AG20443 (cell line): ENCODE measurements at regions not wholly inside any gene's neighbourhood (a gene's known extent, or its start where the extent isn't known, plus 50 kb on each side); places are given as distances from the start of the nearest gene placed in this dataset.
"Not testable (repeated sequence)": the region's sequence is repeated elsewhere in the genome, so short reads cannot be mapped to it uniquely, and the experiment has no call there.

Experiments
- DNase-seq: peaks from one replicate; pipeline ENCODE4 v3.0.0; 2012; ENCODE audit warnings: low spot score, mixed read lengths

DNA sequence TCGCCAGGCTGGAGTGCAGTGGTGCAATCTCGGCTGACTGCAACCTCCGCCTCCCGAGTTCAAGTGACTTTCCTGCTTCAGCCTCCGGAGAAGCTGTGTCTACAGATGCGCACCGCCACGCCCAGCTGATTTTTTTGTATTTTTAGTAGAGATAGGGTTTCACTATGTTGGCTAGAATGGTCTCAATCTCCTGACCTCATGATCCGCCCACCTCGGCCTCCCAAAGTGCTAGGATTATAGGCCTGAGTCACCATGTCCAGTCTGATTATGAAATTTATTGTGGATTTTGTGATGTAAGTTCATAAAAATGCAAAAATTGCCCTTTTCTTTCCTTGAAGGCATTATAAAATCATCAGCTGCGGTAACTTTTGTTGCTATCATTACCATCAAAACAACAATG, 1688.3 kb upstream of the ADGRL3 start:
- DNase-seq: not testable (repeated sequence)

DNA sequence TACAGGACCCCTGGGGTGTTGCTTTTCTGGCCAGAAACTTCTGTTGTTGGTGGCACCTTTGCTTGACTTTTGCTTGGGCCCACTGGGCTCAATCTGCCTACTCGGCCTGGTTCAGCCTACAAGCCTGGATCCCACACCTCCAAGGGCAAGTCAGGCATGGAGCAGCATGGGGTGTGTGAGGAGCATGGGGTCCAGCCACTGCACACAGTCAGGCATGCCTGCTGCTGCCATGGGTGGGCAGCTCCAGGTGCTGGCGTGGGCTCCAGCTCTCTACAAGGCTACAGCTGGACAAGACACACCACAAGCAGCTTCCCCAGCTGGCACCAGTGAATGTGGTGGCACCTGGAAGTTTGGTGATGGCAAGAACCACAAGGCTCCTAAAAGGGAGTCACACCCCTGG, 1683.1 kb upstream of the ADGRL3 start:
- DNase-seq: no peak

DNA sequence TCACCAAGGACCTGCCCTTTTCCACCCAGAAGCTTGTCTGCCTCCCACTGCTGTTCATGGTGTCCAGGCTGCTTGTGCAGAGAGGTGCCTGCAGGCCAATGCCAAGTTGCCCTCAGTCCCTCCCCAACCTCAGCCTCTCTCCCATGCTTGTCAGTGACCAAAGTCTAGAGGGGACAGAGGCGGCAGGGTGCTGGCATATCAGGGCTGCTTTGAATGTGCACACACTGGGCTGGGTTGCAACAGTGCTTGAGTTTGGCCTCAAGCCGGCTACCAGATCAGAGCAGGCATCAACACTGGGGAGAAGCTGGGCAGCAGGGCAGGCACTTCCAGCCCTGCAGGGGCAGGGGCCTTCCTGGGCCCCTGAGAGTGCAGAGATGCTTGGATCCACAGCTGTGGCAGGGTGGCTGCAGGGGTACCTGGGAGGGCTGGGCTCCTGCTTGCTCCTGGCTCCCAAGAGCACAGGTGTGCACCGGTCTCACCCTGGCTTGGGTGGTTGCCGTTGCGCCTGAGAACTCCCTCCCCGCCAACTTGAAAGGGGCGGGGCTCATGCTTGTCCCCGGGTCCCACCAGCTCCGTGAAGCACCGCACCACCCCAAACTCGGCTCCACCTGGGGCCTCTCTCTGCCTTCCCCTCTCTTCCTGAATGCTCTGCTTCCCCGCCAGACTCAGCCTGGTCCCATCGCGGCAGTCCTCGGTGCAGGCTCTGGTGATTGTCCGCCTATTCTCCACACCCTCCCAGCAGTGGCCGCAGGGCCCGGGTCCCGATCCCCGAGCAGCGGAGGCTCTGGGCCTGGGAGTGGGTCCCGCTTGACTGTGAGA, 1681.9 kb upstream of the ADGRL3 start:
- peak; percentile 5 for DNase-seq

- DNase-seq: no peak
Measured at GRCh38 chr4:59525885-59526284, 1674.2 kb upstream of the ADGRL3 start.

DNA sequence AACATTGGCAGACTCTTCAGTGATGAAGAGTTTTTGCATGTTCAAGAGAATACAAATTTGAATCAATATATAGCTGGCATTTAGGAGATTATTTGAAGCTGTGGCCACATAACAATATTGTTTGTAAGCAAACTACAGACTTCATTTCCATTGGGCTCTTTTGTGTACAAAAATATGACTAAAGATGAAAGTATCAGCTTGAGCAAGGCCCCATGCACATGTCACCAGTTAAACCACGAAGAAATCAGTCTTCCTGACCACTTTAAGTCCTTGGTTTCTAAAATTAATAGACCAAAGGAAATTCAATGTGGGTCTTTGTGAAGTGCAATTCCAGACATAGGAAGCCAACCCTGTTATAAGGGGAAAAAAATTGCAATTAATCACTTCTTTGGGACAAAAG, 1664.6 kb upstream of the ADGRL3 start:
- no peak for DNase-seq

DNA sequence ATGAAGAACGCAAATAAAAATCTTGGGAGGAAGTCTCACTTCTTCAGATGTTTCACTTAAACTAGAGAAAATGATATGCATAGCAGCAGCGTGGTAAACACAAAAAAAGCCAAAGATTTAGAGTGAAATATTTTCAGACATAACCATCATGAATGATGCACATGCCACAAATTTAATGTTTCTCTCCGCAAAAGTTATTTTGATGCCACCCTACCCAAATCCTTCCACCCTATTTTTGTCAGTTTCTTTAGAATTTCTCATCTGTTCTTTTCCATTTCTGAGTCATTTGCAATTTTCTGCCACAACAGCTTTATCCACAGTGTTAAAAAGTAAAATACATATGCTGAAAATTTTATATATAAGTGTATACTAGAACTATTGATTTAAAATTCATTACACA, 1663.7 kb upstream of the ADGRL3 start:
- DNase-seq: no peak

DNA sequence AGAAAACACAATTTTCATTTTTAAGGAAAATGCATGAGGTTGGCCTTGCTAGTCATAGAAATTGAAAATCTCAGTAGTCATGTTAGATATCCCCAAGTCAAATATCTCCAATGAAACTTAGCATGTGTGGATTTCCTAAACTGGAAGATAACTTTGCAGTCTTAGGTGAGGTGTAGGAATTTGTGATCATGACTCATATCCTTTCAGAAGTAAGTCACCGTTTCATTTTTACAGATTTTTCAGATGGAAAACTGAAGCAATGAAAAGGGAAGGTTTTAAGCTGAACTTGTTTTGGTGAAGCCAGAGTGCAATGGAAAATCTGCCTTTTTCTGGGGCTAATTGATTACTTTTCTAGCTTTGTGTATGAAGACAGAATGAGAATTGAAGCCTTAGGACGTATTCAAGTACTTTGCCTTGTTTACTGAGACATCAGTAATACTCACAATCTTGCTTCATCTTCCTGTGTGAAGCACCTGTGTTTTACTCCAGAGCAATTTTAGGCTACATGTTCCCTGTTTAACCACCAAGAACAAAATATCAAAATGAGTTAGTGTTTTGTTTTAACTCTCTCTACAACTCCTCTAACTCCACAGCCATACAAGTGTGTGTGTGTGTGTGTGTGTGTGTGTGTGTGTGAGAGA, 1662.8 kb upstream of the ADGRL3 start:
- no peak for DNase-seq

DNA sequence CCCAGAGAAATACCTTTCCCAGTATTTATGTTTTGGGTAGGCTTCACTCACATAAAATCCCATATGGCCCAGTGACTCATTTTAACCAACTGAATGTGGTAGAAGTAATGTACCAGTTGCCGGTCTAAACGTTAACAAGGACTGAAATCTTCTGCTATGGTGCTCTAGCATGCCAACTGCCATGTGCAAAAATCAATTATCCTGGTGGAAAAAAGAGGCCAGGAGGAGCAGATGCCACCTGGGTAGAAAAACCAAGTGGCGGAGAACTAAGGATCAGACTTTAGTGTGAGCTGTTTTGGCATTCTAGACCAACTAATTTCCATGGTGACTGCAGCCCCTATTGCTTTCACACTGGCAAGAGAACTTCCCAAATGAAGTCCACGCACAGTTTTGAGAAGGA, 1660.7 kb upstream of the ADGRL3 start:
- DNase-seq: no peak

- no peak for DNase-seq
Measured at GRCh38 chr4:59540311-59540710, 1659.8 kb upstream of the ADGRL3 start.

DNA sequence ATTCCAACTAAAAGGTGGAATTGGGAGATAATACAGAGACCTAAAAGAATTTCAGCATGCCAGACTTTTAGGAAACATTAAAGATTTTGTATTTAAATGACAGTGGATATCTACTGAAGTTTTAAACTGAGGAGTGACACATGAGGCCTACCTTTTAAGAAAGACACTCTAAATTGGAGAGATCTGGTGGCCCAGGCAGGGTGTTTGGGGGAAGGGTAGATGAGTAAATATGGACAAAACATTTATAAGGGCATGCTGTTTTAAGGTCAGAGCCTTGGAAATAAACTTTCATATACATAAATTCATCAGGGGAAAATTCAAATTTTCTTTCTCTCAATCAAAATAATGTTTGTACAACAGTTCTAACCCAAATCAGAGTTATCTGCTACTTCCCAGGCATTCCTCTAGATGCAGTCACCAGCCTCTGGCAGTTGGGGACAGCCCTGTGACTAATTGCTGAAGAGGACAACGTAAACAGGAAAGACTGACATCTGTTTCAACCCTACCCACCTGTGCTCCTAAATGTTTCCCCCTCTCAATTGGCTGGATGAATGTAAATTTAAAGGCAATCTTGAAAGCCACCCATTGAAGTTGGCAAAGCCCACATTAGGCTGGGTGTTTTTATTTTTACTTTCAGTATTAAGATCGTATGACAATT, 1646.9 kb upstream of the ADGRL3 start:
- DNase-seq: peak; percentile 23

DNA sequence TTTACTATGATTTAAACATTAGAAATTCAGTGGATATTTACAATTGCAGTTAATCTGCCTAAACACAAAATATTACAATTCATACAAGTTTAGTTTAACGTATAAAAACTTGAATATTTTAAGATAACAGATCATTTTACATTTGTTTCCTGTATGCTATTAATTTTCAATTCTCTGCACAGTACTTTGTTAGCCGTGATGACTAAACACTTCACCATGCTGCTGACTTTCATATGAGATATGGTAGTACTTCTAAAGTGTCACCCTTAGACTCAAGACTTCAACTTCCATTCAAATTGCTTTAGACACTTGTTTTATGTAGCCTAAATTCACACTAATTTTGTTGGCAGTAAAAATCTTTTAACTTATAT, 1646.4 kb upstream of the ADGRL3 start:
- peak; percentile 9 for DNase-seq

- DNase-seq: not testable (repeated sequence)
Measured at GRCh38 chr4:59556191-59556590, 1643.9 kb upstream of the ADGRL3 start.

DNA sequence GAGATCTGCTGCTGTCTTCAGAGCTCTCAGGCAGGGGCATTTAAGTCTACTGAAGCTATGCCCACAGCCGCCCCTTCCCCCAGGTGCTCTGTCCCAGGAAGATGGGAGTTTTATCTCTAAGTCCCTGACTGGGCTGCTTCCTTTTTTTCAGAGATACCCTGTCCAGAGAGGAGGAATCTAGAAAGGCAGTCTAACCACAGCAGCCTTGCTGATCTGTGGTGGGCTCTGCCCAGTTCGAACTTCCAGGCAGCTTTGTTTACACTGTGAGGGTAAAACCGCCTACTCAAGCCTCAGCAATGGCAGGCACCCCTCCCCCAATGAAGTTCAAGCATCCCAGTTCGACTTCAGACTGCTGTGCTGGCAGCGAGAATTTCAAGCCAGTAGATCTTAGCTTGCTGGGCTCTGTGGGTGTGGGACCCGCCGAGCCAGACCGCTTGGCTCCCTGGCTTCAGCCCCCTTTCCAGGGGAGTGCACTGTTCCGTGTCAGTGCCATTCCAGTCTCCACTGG, 1639.9 kb upstream of the ADGRL3 start:
- DNase-seq: not testable (repeated sequence)

GRCh38 chr4:59565836-59566235, 1634.3 kb upstream of the ADGRL3 start:
- no peak for DNase-seq

DNA sequence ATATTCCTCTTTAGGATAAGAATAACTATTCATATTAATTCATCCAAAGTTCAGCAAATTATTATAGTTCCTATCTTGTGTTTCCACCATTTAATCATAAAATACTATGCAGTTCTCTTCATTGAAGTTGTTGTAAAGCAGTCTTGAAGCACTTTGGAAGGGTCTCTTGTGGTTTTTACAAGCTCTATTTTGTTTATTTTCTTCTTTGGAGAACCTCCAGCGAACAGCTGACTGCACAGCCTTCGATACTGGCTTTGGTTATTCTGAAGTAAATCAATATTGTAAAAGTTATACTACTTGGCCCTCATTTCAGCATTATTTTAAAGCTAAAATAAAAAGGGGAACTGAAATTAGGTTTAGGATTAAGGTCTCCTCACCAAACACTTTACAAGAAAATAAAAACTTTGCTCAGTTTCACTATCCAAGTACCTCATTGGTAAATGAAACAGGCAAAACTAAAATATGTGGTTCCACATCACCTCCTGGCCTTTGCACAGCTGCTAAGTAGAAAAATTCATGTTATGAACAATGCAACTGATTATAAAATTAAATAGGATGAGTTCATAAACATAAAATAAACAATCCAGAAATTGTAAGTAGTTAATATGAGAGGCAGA, 1629.2 kb upstream of the ADGRL3 start:
- DNase-seq: no peak

DNA sequence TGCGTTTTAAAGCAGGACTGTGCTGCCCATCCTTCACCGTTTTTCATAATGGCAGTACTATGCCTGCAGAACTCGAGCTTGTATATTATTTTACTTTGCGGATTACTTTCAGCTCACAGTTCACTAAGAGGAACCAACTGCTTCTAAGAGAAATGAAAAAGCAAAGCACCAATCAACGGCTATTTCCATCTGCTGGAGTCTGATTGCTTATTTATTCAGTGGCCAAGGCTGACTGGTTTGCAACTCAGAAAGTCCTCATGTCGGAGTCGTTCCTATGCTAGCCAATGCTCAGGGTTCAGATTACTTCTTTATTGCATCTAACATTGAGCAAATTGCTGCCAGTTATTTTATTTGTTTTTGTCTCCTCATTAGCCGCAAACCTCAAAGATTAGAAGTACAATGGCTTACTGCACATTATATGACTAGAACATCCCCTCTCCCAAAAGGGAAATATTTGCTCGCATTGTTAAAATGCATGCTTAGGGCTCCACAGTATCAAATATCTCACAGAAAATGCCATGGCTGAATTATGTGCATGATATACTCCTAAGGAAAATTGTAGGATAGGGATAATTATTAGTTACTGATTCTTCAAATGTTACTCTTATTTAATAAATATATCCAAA, 1628.2 kb upstream of the ADGRL3 start:
- DNase-seq: no peak

- no peak for DNase-seq
Measured at GRCh38 chr4:59583845-59584568, 1616.1 kb upstream of the ADGRL3 start.

DNA sequence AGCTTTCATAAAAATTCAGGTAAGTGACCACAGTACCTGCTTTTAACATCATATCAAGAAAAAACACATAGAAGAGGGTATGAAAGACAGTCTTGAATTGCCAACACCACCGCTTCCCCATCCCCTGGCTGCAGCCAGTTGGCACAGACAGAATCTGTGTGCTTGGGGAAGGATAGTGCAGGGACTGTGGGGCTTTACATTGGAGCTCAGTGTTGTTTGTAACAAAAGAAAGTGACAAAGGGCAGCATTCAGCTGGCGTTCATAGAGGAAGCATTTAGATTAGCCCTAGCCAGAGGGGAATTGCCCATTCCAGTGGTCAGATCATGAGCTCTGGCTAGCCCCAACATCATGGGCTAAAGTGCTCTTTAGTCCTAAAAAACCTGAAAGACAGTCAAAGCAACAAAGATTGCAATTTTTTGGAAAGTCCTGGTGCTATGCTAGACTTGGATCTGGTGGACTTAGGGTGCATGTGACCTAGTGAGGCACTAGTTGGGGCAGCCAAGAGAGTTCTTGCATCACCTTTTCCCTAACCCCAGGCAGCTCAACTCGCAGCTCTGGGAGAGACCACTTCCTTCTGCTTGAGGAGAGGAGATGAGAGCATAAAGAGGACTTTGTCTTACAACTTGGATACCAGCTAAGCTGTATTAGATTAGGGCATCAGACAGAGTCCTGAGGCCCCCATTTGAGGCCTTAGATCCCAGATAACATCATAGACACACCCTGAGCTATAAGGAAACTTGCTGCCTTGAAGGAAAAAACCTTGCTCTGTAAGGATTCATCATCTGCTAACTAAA, 1602.4 kb upstream of the ADGRL3 start:
- DNase-seq: no peak

DNA sequence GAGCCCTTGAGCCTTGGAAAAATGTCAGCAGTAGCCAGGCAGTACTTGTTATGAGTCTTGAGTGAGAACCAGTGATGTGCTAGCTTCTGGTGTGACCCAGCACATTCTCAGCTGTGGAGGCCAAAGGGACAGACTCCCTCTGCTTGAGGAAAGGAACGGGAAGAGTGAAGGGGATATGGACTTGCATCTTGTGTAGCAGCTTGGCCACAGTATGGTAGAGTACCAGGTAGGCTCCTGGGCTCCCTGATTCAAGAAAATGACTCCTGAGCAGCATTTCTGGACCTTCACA, 1601.9 kb upstream of the ADGRL3 start:
- DNase-seq: no peak

GRCh38 chr4:59608466-59608865, 1591.7 kb upstream of the ADGRL3 start:
- no peak for DNase-seq

DNA sequence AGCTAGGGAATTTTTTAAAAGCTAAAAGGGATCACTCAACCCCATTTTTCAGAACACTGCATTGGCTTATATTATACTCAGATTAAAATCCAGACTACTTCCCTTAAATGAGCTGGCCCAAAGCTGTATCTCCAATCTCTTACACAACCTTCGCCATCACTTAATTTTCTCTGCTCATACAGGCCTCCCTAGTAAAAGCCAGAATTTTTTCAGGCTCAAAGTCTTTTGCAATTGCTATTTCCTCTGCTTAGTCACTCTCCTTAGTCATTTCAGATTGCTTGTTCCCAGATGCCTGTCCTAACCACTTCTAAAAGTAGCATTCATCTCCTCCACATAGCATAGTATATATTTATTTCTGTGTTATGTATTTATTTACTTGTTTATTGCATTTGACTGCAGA, 1587.9 kb upstream of the ADGRL3 start:
- peak; percentile 12 for DNase-seq
